Fibroblast of villous mesenchyme (primary cell): ENCODE measurements at regions not wholly inside any gene's neighbourhood (a gene's known extent, or its start where the extent isn't known, plus 50 kb on each side); places are given as distances from the start of the nearest gene placed in this dataset.

Source experiments
- DNase-seq: peaks from one replicate; pipeline ENCODE4 v3.0.0-alpha.2; 2010; ENCODE audit warnings: low read depth
- H3K4me3 ChIP-seq: 2 replicates; pipeline ENCODE4 v1.5.1; 2011; ENCODE audit warnings: low read depth, mild to moderate bottlenecking, low read length
- TF ChIP-seq, protein P1 (sequence below): IDR thresholded peaks from 2 replicates; pipeline ENCODE4 v1.5.1; 2012; ENCODE audit warnings: low read depth, mild to moderate bottlenecking, low read length; ENCODE audit not compliant: insufficient read depth

DNA sequence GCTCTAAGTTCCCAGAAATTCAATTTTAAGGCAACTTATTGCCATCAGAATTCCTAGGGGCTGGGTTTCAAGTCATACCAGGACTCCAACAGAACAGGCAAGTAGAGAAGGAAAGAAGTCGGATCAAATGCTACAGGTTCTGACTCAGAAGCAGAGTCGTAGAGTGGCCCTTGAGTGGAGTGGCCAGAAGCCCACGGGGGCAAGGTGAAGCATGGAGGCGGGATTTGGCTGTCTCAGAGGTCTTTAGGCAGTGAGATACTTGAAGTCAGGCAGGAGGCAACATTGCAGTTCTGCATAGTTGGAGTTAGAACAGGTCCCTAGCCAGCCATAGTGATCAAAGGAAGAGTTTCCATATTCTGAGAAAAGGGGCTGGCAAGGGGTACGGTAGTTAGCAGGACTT, 111.6 kb downstream of the NHLRC3 start:
- TF ChIP-seq, protein P1, sequence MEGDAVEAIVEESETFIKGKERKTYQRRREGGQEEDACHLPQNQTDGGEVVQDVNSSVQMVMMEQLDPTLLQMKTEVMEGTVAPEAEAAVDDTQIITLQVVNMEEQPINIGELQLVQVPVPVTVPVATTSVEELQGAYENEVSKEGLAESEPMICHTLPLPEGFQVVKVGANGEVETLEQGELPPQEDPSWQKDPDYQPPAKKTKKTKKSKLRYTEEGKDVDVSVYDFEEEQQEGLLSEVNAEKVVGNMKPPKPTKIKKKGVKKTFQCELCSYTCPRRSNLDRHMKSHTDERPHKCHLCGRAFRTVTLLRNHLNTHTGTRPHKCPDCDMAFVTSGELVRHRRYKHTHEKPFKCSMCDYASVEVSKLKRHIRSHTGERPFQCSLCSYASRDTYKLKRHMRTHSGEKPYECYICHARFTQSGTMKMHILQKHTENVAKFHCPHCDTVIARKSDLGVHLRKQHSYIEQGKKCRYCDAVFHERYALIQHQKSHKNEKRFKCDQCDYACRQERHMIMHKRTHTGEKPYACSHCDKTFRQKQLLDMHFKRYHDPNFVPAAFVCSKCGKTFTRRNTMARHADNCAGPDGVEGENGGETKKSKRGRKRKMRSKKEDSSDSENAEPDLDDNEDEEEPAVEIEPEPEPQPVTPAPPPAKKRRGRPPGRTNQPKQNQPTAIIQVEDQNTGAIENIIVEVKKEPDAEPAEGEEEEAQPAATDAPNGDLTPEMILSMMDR, result no peak
- no peak for DNase-seq
- no peak overlapping the region for H3K4me3 ChIP-seq

- TF ChIP-seq, protein P1, result no peak
- DNase-seq, result no peak
- no peak overlapping the region for H3K4me3 ChIP-seq
Observed at GRCh38 chr13:39154041-39154440, 115.8 kb downstream of the NHLRC3 start.

DNA sequence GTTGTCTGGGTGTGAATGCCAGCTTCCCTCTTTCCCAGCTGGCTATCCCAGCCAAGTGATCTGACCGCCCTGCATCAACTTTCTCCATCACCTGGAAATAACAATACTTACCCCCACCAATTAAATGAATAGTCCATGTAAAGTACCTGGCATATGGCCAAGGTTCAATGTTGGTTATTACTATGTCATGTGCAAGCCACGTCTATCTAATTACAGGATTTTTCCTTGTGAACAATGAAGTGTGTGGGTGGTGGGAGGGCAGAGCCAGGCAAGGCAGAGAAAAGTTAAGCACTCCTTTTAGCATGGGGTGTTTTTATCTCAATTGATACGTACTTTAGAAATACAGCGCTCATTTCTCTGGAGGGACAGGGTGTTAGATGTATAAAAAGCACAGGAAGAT, 121.1 kb downstream of the NHLRC3 start:
- TF ChIP-seq, protein P1, result no peak
- DNase-seq, result no peak

GRCh38 chr13:39159846-39160370, 121.7 kb downstream of the NHLRC3 start:
- no peak for DNase-seq
- no peak overlapping the region for H3K4me3 ChIP-seq
- TF ChIP-seq, protein P1, result no peak

More for the DNA sequence above, 121.1 kb downstream of the NHLRC3 start:
- H3K4me3 ChIP-seq, result no peak overlapping the region

DNA sequence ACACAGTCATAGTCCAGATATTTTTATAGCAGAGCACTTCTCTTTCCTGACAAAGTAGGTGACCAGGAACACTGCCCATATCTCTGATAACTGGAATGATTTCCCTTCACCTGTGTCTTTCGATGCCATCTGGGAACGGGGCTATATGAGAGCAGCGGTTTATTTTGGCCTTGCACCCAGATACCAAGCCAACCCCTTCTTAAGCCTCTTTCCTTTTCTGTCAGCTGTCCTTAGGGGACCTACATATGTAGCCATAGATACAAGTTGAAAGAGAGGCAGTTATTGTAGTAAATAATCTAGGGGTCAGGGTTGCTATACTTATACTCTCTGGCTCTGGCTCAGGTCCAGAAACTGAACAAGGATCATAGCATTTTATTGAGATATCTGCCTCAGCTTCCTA, 128.8 kb downstream of the NHLRC3 start:
- DNase-seq, result no peak
- no peak overlapping the region for H3K4me3 ChIP-seq
- TF ChIP-seq, protein P1, result no peak

DNA sequence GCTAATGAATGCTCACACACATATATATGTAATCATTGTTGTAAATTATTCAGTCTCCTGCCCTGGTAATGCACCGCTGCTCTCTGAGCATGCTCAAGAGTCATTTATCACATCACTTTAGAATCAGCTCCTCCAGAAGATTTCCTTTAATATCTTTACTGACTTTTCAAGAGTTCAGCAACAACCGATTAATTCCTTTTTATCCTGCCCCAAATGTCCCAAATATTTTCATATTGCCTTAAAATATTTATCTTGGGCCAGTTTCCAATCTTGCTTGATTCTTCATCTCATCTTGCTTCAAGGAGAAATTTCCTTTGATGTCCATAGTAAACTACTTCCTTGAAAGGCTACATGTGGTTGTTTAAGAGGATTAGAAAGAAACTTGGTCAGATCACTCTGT, 132.5 kb downstream of the NHLRC3 start:
- TF ChIP-seq, protein P1, result no peak
- no peak overlapping the region for H3K4me3 ChIP-seq
- DNase-seq, result no peak

- no peak overlapping the region for H3K4me3 ChIP-seq
- TF ChIP-seq, protein P1, result no peak
- no peak for DNase-seq
Observed at GRCh38 chr13:39185326-39185725, 147.1 kb downstream of the NHLRC3 start.
